ENCODE measurements at regions not wholly inside any gene's neighbourhood (a gene's known extent, or its start where the extent isn't known, plus 50 kb on each side); places are given as distances from the start of the nearest gene placed in this dataset.

- ChIA-PET POLR2A (no interaction called here), CTCF (interaction anchor here (0.7 kb wide), 1 partner anchor 557 kb away, joined by 3 read pairs; no protein-coding TSS in a partner anchor)
- Histone ChIP-seq H3K36me3 (ENCODE audit: control insufficient read depth in 2 of 2, insufficient read depth in 1 of 2, low read length in 2 of 2) (no peaks in the 10 kb centered on the region), H3K4me3 (ENCODE audit: low read depth, low read length) (no peak overlapping the region), H3K4me1 (ENCODE audit: control insufficient read depth, insufficient read depth, low read length) (no peaks in the 10 kb centered on the region), H3K9me3 (ENCODE audit: control insufficient read depth, insufficient read depth, low read depth, low read length) (no peaks in the 10 kb centered on the region), H3K27ac (ENCODE audit: extremely low read depth, low read depth, low read length) (no peak overlapping the region)
- no peak for TF ChIP-seq KLF16 (tag by site-specific recombination; IDR thresholded peaks at IDR 0.05)
- no peak for TF ChIP-seq ZNF114 (tag by site-specific recombination; IDR thresholded peaks at IDR 0.05)
- TF ChIP-seq ZNF791 (tag by site-specific recombination; IDR thresholded peaks at IDR 0.05): no peak
- no peak for TF ChIP-seq PRDM4 (tag by site-specific recombination; IDR thresholded peaks at IDR 0.05)
- no peak for TF ChIP-seq ZNF449 (tag by site-specific recombination; IDR thresholded peaks at IDR 0.05)
- TF ChIP-seq ZNF426 (tag by site-specific recombination; IDR thresholded peaks at IDR 0.05): no peak
- TF ChIP-seq ZNF16 (tag by site-specific recombination; IDR thresholded peaks at IDR 0.05; ENCODE audit: low read depth): no peak
- no peak for TF ChIP-seq ZNF19 (tag by site-specific recombination; IDR thresholded peaks at IDR 0.05; ENCODE audit: low read depth)
- TF ChIP-seq ZBTB8A (tag by site-specific recombination; IDR thresholded peaks at IDR 0.05): no peak
- TF ChIP-seq ZBTB44 (tag by site-specific recombination; IDR thresholded peaks at IDR 0.05): no peak
- TF ChIP-seq PRDM6 (tag by site-specific recombination; IDR thresholded peaks at IDR 0.05): no peak
- no peak for TF ChIP-seq ZNF18 (tag by site-specific recombination; IDR thresholded peaks at IDR 0.05)
- no peak for TF ChIP-seq ZNF133 (tag by site-specific recombination; IDR thresholded peaks at IDR 0.05)
- no peak for TF ChIP-seq FEZF1 (tag by site-specific recombination; IDR thresholded peaks at IDR 0.05)
- TF ChIP-seq ELK4 (IDR thresholded peaks at IDR 0.05; ENCODE audit: borderline replicate concordance, low read depth, low read length): no peak
- no peak for TF ChIP-seq ZNF600 (tag by site-specific recombination; IDR thresholded peaks at IDR 0.05)
- TF ChIP-seq ZNF394 (tag by site-specific recombination; IDR thresholded peaks at IDR 0.05; ENCODE audit: borderline replicate concordance): no peak
These were observed 837.0 kb upstream of the RBFOX1 start for GRCh38 chr16:6495486-6496210.

All from HEK293 (cell line).